B cell (primary cell): ENCODE measurements at regions not wholly inside any gene's neighbourhood (a gene's known extent, or its start where the extent isn't known, plus 50 kb on each side); places are given as distances from the start of the nearest gene placed in this dataset.

Experiments used
- ATAC-seq: fragments of 200-7000 bp; cut with Tn5 transposase; one replicate; pipeline ENCODE4 v1.10.0; 2021; ENCODE audit warnings: low read depth, mild to moderate bottlenecking, moderate number of reproducible peaks, moderate library complexity
- CTCF ChIA-PET: fragments of 350-600 bp; sonication (Branson Sonifier 250); formaldehyde crosslinking; loops from one replicate; lab custom pipeline; 2021; ENCODE audit warnings: antibody characterized with exemption, inconsistent platforms; lab: Charles Lee
- POLR2A ChIA-PET: fragments of 350-600 bp; sonication (Branson Sonifier 250); formaldehyde crosslinking; loops from one replicate; lab custom pipeline; 2021; ENCODE audit warnings: antibody characterized with exemption; lab: Charles Lee
- DNase-seq: peaks from one replicate; pipeline ENCODE4 v3.0.0; 2013
- H2AFZ ChIP-seq: 2 replicates; pipeline ENCODE4 v1.6.1; 2012; ENCODE audit warnings: mild to moderate bottlenecking, low read depth, low read length; ENCODE audit not compliant: insufficient read depth, poor library complexity, severe bottlenecking
- H3K27ac ChIP-seq, 2 donors: 1 replicate in 1 of 2; 2 replicates in 1 of 2; pipeline ENCODE4 v1.5.1; 2012 to 2013; ENCODE audit warnings: low read length in 2 of 2, mild to moderate bottlenecking in 2 of 2, moderate library complexity in 1 of 2
- H3K27me3 ChIP-seq, 4 experiments: fragments of 200-600 bp in 1 of 4; sonication (generic) in 1 of 4; replicated peaks in 1 of 4; 1 replicate in 2 of 4; 2 replicates in 2 of 4; pipeline versions ENCODE4 v1.6.1 to v1.7.0; 2013 to 2016; ENCODE audit warnings: low read length in 3 of 4, mild to moderate bottlenecking in 2 of 4, mixed read lengths in 1 of 4, moderate library complexity in 1 of 4; ENCODE audit not compliant: insufficient read depth in 4 of 4, control insufficient read depth in 3 of 4; ENCODE audit errors: control extremely low read depth in 1 of 4
- H3K36me3 ChIP-seq, 2 experiments: replicated peaks in 1 of 2; 1 replicate in 1 of 2; 2 replicates in 1 of 2; pipeline versions ENCODE4 v1.6.1 to v1.7.1; 2013; ENCODE audit warnings: low read length in 1 of 2; ENCODE audit not compliant: insufficient read depth in 2 of 2, control insufficient read depth in 1 of 2; ENCODE audit errors: control extremely low read depth in 1 of 2, extremely low read depth in 1 of 2
- H3K4me1 ChIP-seq, 2 donors: fragments of 200-600 bp in 1 of 2; sonication (generic) in 1 of 2; 1 replicate in 1 of 2; 2 replicates in 1 of 2; pipeline versions ENCODE4 v1.5.1 to v1.6.1; 2013 to 2017; ENCODE audit warnings: low read length in 2 of 2; ENCODE audit not compliant: control insufficient read depth in 2 of 2, insufficient read depth in 2 of 2
- H3K4me2 ChIP-seq: replicated peaks from 2 replicates; pipeline ENCODE3; 2012; ENCODE audit warnings: mild to moderate bottlenecking, low read depth, low read length; ENCODE audit not compliant: poor library complexity, severe bottlenecking
- H3K4me3 ChIP-seq, 5 experiments: fragments of 200-600 bp in 1 of 5; sonication (generic) in 1 of 5; 1 replicate in 3 of 5; 2 replicates in 2 of 5; pipeline versions ENCODE4 v1.5.1 to v1.7.0; 2011 to 2016; ENCODE audit warnings: low read length in 4 of 5, mild to moderate bottlenecking in 4 of 5, low read depth in 2 of 5, control low read depth in 1 of 5, moderate library complexity in 1 of 5; ENCODE audit not compliant: insufficient read depth in 1 of 5; ENCODE audit errors: control extremely low read depth in 1 of 5, extremely low read depth in 1 of 5
- H3K79me2 ChIP-seq: fragments of 200-600 bp; sonication (generic); one replicate; pipeline ENCODE4 v1.6.0; 2016; ENCODE audit warnings: low read length; ENCODE audit not compliant: control insufficient read depth, insufficient read depth
- H3K9ac ChIP-seq: fragments of 200-600 bp; sonication (generic); 2 replicates; pipeline ENCODE4 v1.6.1; 2017; ENCODE audit warnings: mild to moderate bottlenecking, low read length, moderate library complexity
- H3K9me3 ChIP-seq, 3 donors: one replicate each; pipeline versions ENCODE4 v1.6.1 to v1.7.1; 2013; ENCODE audit warnings: low read length in 2 of 3; ENCODE audit not compliant: control insufficient read depth in 2 of 3, insufficient read depth in 1 of 3; ENCODE audit errors: control extremely low read depth in 1 of 3
- H4K20me1 ChIP-seq: 2 replicates; pipeline ENCODE4 v1.6.0; 2012; ENCODE audit warnings: mild to moderate bottlenecking, low read length; ENCODE audit not compliant: insufficient read depth, control insufficient read depth, poor library complexity, severe bottlenecking
- H3K27ac Mint-ChIP-seq: one replicate; pipeline ENCODE4 v1.8.0; 2021; ENCODE audit warnings: mixed read lengths
- H3K27me3 Mint-ChIP-seq: one replicate; pipeline ENCODE4 v1.8.0; 2021; ENCODE audit warnings: mixed read lengths
- H3K4me1 Mint-ChIP-seq: one replicate; pipeline ENCODE4 v1.8.0; 2021; ENCODE audit warnings: mixed read lengths
- H3K4me3 Mint-ChIP-seq: one replicate; pipeline ENCODE4 v1.8.0; 2021; ENCODE audit warnings: mixed read lengths
- H3K9me3 Mint-ChIP-seq: one replicate; pipeline ENCODE4 v1.8.0; 2022; ENCODE audit warnings: mixed read lengths; ENCODE audit not compliant: insufficient read depth
- EZH2 ChIP-seq: IDR thresholded peaks from 2 replicates; pipeline ENCODE4 v1.6.1; 2012; ENCODE audit warnings: borderline replicate concordance, low read depth, mild to moderate bottlenecking, moderate library complexity, low read length; ENCODE audit not compliant: insufficient read depth, poor library complexity, severe bottlenecking
- WGBS: methylation state at CpG from one replicate; pipeline ENCODE4 v1.1.5; 2013; ENCODE audit warnings: missing lambda C conversion rate; ENCODE audit not compliant: insufficient coverage; 5-methylcytosine and 5-hydroxymethylcytosine counted together
- intact Hi-C: fragments of 100-400 bp; cut with micrococcal nuclease; formaldehyde crosslinking; loops from one replicate; pipeline ENCODE4 v1.10.0; 2022
- TF ChIP-seq, protein P1 (sequence below): fragments of 200-600 bp; IDR thresholded peaks from one replicate; pipeline ENCODE4 v1.8.0; 2022; ENCODE audit warnings: antibody characterized with exemption, mild to moderate bottlenecking

- ATAC-seq (no peak), DNase-seq (no peak)
- H3K27ac ChIP-seq = no peak overlapping the region
- H3K4me2 ChIP-seq = no peak overlapping the region
- peaks cover 0 to 3% (median 3%) of the 10 kb centered on the region in 3 donors for H3K9me3 ChIP-seq
- H4K20me1 ChIP-seq = no peaks in the 10 kb centered on the region
- no peaks in the 10 kb centered on the region for H3K36me3 ChIP-seq
- no CpG with 5 or more reads among the region's 3 CpGs for WGBS
- intact Hi-C loops = no loop called here
- no peaks in the 10 kb centered on the region for H3K4me1 ChIP-seq
- H3K9me3 Mint-ChIP-seq = peaks cover 6% of the 10 kb centered on the region
- no peaks in the 10 kb centered on the region for H3K27me3 ChIP-seq
- ChIA-PET CTCF (no interaction called here), POLR2A (no interaction called here)
- no peak overlapping the region for H3K9ac ChIP-seq
- H3K27me3 Mint-ChIP-seq = no peaks in the 10 kb centered on the region
- TF ChIP-seq, protein P1, sequence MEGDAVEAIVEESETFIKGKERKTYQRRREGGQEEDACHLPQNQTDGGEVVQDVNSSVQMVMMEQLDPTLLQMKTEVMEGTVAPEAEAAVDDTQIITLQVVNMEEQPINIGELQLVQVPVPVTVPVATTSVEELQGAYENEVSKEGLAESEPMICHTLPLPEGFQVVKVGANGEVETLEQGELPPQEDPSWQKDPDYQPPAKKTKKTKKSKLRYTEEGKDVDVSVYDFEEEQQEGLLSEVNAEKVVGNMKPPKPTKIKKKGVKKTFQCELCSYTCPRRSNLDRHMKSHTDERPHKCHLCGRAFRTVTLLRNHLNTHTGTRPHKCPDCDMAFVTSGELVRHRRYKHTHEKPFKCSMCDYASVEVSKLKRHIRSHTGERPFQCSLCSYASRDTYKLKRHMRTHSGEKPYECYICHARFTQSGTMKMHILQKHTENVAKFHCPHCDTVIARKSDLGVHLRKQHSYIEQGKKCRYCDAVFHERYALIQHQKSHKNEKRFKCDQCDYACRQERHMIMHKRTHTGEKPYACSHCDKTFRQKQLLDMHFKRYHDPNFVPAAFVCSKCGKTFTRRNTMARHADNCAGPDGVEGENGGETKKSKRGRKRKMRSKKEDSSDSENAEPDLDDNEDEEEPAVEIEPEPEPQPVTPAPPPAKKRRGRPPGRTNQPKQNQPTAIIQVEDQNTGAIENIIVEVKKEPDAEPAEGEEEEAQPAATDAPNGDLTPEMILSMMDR = no peak
- no peak for TF ChIP-seq EZH2
- H3K79me2 ChIP-seq = no peaks in the 10 kb centered on the region
- no peak overlapping the region for H3K4me3 Mint-ChIP-seq
- H3K27ac Mint-ChIP-seq = no peak overlapping the region
- no peak overlapping the region for H3K4me3 ChIP-seq
- no peak overlapping the region for H2AFZ ChIP-seq
- H3K4me1 Mint-ChIP-seq = no peaks in the 10 kb centered on the region
These were observed 571.5 kb upstream of the ARID1B start for GRCh38 chr6:156205678-156206077.

DNA sequence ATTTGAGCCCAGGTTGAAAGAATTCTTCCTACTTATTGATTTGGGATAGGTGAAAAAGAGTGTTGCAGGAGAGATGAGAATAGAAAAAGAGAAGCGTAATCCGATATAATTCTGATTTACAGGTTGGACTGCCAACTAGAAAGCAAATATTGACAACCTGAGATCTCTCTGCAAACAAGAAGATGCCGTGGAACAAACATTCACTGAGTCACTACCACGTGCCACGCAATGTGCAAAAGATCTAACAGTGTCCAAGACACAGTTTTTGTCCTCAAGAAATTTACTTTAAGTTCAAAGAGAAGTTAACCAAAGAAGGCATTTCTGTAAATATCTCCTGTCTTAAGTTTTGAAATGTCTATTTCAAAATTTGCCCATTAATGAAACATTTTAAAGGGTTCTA, 578.0 kb upstream of the ARID1B start:
- Histone ChIP-seq H3K27me3 (no peaks in the 10 kb centered on the region), H3K79me2 (no peaks in the 10 kb centered on the region), H3K27ac (no peak overlapping the region), H3K36me3 (no peaks in the 10 kb centered on the region), H3K4me2 (no peak overlapping the region), H3K4me3 (no peak overlapping the region), H4K20me1 (no peaks in the 10 kb centered on the region), H3K9me3 (no peaks in the 10 kb centered on the region), H2AFZ (no peak overlapping the region), H3K4me1 (peaks cover 3 to 11% of the 10 kb centered on the region in 2 donors), H3K9ac (no peak overlapping the region)
- CTCF ChIA-PET = no interaction called here
- Mint-ChIP-seq H3K27me3 (peaks cover 3% of the 10 kb centered on the region), H3K9me3 (no peaks in the 10 kb centered on the region), H3K4me3 (no peak overlapping the region), H3K27ac (no peak overlapping the region), H3K4me1 (peaks cover 17% of the 10 kb centered on the region)
- POLR2A ChIA-PET = no interaction called here
- ATAC-seq (no peak), DNase-seq (no peak)
- TF ChIP-seq, protein P1 = no peak
- TF ChIP-seq EZH2 = no peak
- WGBS = 92% methylated on average over 5 of the region's 5 CpGs
- intact Hi-C loops = no loop called here
